ENCODE measurements at regions not wholly inside any gene's neighbourhood (a gene's known extent, or its start where the extent isn't known, plus 50 kb on each side); places are given as distances from the start of the nearest gene placed in this dataset.

GRCh38 chr2:104685591-104685990 lies 168.3 kb upstream of the POU3F3 start:
- Mint-ChIP-seq H3K27ac (no peak overlapping the region), H3K36me3 (ENCODE audit: low read depth) (no peaks in the 10 kb centered on the region), H3K9me3 (no peaks in the 10 kb centered on the region), H3K4me3 (no peak overlapping the region), H3K4me1 (no peaks in the 10 kb centered on the region), H3K27me3 (no peaks in the 10 kb centered on the region)
- ChIA-PET POLR2A (no interaction called here), CTCF (no interaction called here)
- intact Hi-C loops (cut with micrococcal nuclease): no loop called here
- no peak for ATAC-seq (ENCODE audit: low read depth)
- no peak for TF ChIP-seq CTCF (IDR thresholded peaks at IDR 0.05)
- DNase-seq: no peak

GRCh38 chr2:104687147-104687546 lies 166.8 kb upstream of the POU3F3 start:
- intact Hi-C loops (cut with micrococcal nuclease): no loop called here
- CTCF ChIA-PET: no interaction called here

GRCh38 chr2:104690255-104690984 lies 163.5 kb upstream of the POU3F3 start:
- intact Hi-C loops (cut with micrococcal nuclease): no loop called here
- Mint-ChIP-seq H3K4me1 (no peaks in the 10 kb centered on the region), H3K36me3 (ENCODE audit: low read depth) (no peaks in the 10 kb centered on the region), H3K9me3 (no peaks in the 10 kb centered on the region), H3K27ac (no peak overlapping the region), H3K4me3 (no peak overlapping the region), H3K27me3 (no peaks in the 10 kb centered on the region)
- DNase-seq: no peak
- TF ChIP-seq CTCF (IDR thresholded peaks at IDR 0.05): no peak
- POLR2A ChIA-PET: no interaction called here
- CTCF ChIA-PET: no interaction called here
- no peak for ATAC-seq (ENCODE audit: low read depth)

More at GRCh38 chr2:104687147-104687546, 166.8 kb upstream of the POU3F3 start:
- ATAC-seq (ENCODE audit: low read depth): no peak
- TF ChIP-seq CTCF (IDR thresholded peaks at IDR 0.05): no peak
- H3K36me3 Mint-ChIP-seq (ENCODE audit: low read depth): no peaks in the 10 kb centered on the region
- H3K4me3 Mint-ChIP-seq: no peak overlapping the region
- no peaks in the 10 kb centered on the region for H3K9me3 Mint-ChIP-seq
- DNase-seq: no peak
- no peaks in the 10 kb centered on the region for H3K27me3 Mint-ChIP-seq
- H3K27ac Mint-ChIP-seq: no peak overlapping the region
- POLR2A ChIA-PET: no interaction called here
- H3K4me1 Mint-ChIP-seq: no peaks in the 10 kb centered on the region

GRCh38 chr2:104698276-104698675 lies 155.6 kb upstream of the POU3F3 start:
- Mint-ChIP-seq H3K36me3 (ENCODE audit: low read depth) (no peaks in the 10 kb centered on the region), H3K27me3 (peaks cover 2% of the 10 kb centered on the region), H3K4me1 (no peaks in the 10 kb centered on the region), H3K9me3 (no peaks in the 10 kb centered on the region), H3K4me3 (no peak overlapping the region), H3K27ac (no peak overlapping the region)
- CTCF ChIA-PET: no interaction called here
- ATAC-seq (ENCODE audit: low read depth): no peak
- intact Hi-C loops (cut with micrococcal nuclease): no loop called here
- POLR2A ChIA-PET: no interaction called here
- no peak for TF ChIP-seq CTCF (IDR thresholded peaks at IDR 0.05)
- no peak for DNase-seq

- TF ChIP-seq CTCF (IDR thresholded peaks at IDR 0.05): no peak
- ChIA-PET POLR2A (no interaction called here), CTCF (no interaction called here)
- H3K4me1 Mint-ChIP-seq: no peaks in the 10 kb centered on the region
- H3K9me3 Mint-ChIP-seq: no peaks in the 10 kb centered on the region
- H3K36me3 Mint-ChIP-seq (ENCODE audit: low read depth): no peaks in the 10 kb centered on the region
- no peak for DNase-seq
- no peak for ATAC-seq (ENCODE audit: low read depth)
- intact Hi-C loops (cut with micrococcal nuclease): no loop called here
- H3K4me3 Mint-ChIP-seq: no peak overlapping the region
- H3K27me3 Mint-ChIP-seq: no peaks in the 10 kb centered on the region
- H3K27ac Mint-ChIP-seq: no peak overlapping the region
Observed at GRCh38 chr2:104701411-104701911, 152.5 kb upstream of the POU3F3 start.
